ENCODE measurements at regions not wholly inside any gene's neighbourhood (a gene's known extent, or its start where the extent isn't known, plus 50 kb on each side); places are given as distances from the start of the nearest gene placed in this dataset.

GRCh38 chr11:37002831-37003230 lies 404.8 kb upstream of the RAG2 start:
- TF ChIP-seq, protein P1, sequence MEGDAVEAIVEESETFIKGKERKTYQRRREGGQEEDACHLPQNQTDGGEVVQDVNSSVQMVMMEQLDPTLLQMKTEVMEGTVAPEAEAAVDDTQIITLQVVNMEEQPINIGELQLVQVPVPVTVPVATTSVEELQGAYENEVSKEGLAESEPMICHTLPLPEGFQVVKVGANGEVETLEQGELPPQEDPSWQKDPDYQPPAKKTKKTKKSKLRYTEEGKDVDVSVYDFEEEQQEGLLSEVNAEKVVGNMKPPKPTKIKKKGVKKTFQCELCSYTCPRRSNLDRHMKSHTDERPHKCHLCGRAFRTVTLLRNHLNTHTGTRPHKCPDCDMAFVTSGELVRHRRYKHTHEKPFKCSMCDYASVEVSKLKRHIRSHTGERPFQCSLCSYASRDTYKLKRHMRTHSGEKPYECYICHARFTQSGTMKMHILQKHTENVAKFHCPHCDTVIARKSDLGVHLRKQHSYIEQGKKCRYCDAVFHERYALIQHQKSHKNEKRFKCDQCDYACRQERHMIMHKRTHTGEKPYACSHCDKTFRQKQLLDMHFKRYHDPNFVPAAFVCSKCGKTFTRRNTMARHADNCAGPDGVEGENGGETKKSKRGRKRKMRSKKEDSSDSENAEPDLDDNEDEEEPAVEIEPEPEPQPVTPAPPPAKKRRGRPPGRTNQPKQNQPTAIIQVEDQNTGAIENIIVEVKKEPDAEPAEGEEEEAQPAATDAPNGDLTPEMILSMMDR (IDR thresholded peaks at IDR 0.05): no peak
- no peak for TF ChIP-seq POLR2A (IDR thresholded peaks at IDR 0.05)

Data from uterus (tissue), 2 donors.